GM18909 (cell line): ENCODE measurements at regions not wholly inside any gene's neighbourhood (a gene's known extent, or its start where the extent isn't known, plus 50 kb on each side); places are given as distances from the start of the nearest gene placed in this dataset.

ENCODE experiments used
- ATAC-seq: cut with Tn5 transposase; IDR thresholded peaks from one replicate; pipeline ENCODE4 v1.9.1; 2021; ENCODE audit warnings: mild to moderate bottlenecking; ENCODE audit not compliant: unreplicated experiment, poor library complexity

DNA sequence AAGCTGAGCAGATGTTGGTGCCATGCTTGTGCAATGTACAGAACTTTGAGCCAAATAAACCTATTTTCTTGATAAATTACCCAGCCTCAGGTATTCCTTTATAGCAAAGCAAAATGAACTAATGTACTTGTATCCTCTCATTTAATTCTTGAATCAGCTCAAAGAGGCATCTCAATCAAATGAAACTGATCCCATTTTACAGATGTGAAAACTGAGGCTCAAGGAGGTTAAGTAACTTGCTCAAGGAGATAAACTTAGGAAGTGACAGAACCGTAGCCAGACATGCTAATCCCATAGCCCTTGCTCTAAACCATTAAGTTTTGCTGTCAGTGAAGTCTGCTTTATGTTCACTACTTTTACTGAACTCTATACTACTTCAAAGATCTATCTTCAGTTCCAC is 467.0 kb upstream of the UBE2E3 start:
- no peak for ATAC-seq

DNA sequence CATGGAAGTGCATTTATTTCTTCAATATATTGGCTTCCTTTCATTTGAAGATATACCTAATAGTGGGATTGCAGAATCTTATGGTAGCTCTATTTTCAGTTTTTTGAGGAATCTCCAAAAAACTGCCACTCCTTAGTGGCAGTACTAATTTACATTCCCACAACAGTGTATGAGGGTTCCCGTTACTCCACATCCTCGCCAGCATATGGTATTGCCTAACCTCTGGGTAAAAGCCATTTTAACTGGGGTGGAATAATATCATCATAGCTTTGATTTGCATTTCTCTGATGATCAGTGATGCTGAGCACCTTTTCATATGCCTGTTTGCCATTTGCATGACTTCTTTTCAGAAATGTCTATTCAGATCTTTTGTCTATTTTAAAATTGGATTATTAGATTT is 471.9 kb upstream of the UBE2E3 start:
- no peak for ATAC-seq

DNA sequence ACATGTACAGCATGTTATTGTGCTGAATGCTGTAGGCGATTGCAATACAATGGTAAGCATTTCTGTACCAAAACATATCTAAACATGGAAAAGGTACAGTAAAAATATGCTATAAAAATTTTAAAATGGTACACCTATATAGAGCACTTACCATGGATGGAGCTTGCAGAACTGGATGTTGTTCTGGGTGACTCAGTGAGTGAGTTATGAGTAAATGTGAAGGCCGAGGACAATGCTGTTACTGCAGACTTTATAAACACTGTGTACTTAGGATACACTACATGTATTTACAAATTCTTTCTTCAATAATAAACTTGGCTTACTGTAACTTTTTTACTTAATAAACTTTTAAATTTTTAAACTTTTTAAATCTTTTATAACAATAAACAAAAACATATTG is 473.4 kb upstream of the UBE2E3 start:
- no peak for ATAC-seq

DNA sequence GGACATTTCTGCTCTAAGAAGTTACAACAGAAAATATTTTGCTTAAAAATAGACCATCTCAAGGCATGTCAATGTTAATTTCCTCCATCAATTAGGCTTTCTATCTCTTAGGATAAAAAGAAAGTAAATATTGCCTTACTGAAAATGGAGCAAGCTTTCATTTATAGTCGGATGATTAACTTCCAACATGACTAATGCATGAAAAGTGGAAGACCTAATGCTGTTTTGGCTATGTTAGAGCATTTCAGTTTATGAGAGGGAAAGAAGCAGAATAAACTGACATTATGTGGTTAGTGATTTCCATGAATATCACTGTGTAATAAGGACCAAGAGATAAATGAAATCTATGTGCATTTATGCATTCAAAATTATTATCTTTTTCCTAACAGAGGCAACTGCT is 475.2 kb upstream of the UBE2E3 start:
- ATAC-seq = no peak

DNA sequence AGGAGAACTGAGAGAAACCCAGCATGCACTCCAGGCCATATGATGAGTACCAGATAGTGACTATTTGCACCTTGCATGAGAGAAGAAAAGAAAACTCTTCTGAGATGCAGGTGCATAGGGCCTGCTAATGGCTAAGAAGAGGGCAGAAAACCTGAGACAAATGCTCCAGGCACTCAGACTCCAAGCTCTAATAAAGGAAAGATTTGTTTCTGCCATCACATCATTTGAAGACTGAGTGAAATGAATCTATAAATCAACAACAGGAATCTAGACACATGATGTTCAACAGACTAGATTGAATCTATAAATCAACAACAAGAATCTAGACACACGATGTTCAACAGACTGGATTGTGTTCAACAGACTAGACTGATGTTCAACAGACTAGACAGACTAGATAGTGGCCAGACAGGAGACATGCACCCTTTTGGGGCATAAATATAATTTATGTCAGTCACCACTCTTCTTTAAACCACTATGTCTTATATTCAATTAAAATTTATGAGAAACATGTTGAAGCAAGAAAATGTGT is 482.7 kb upstream of the UBE2E3 start:
- ATAC-seq = no peak

DNA sequence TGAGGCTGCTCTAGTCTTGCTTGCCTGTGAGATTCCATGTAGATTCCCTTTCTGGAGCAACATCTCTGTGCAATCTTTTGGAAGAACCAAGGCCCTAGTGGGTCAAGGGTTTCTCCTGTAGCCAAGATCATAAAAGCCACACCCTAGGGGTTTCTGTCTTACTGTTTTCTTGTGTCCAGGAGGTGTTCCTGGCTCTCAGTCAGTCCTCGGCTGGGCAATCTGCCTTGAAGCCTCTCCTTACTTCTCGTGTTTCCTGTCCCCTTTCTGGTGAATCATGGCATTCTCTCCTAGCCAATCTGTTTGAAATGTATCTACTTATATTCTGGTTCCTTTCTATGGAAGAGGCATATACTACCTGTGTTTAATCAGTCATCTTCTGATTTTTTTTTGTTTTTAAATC is 484.8 kb upstream of the UBE2E3 start:
- ATAC-seq = no peak

DNA sequence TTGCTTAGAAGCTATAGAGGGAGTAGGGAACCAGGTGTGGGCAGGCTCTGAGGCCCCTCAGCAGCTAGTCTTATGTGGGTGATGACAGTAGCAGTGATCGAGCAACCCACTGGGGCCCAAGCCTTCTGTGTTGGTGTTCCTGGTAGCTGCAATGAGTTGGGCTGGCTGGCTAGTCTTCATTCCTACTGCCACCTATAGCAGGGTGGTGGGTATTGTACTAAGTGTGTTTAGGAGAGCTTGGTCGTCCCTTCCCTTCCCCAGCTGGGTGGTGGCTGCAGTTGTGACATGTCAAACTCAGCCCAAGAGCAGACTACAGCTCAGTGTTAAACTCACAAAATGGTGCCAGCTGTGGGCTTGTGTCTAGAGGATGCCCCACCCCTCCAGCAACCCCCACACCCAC is 486.1 kb upstream of the UBE2E3 start:
- no peak for ATAC-seq

DNA sequence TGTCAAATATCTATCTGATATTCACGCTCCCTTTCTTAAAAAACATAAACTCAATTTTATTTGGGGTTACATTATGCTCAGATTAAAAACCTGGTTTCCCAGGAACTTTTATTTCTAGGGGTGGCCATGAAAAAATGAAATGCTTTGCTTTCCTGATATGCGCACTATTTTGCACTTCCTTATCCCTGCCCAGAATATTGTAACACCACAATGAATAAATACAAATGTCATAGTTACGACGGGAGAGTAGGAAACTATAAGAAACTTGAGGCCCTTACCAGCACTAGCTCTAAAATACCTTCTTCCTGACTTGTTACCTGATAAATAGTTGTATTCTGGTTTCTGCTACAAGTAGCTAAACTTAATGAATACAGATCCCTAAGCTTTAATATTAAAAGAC is 475.6 kb upstream of the CWC22 start:
- no peak for ATAC-seq

DNA sequence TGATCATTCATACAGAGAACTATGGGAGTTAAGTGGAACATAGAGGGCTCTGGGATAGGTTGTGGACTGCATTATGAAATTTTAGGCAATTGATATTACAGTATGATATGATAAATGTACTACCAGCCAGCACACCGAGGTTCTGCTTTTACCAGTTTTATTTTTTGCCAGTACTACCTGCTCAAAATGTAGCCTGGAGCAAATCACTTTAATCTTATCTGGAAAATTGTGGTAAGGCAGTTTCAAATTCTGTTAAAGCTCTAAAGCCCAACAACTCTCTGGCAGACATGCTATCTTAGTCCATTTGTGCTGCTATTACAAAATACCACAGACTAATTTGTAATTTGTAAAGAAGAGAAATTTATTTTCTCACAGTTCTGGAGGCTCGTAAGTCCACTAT is 474.9 kb upstream of the CWC22 start:
- no peak for ATAC-seq

DNA sequence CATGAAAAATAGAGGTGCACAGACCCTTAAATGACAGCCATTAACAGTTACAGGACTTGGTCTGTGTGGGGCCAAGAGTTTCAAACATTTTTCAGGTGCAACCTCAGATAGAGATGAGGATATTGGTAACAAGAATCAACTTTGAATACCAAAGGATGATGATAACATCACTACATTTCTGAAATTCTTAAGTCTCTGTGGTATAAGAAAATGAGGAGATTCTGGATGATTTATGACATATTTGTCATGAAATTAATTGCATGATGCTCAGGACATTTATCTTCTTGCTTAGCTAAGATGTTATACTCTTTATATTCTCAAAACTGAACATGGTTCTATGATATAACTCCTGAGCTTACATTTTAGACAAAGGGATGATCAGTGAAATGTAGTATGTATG is 471.8 kb upstream of the CWC22 start:
- no peak for ATAC-seq

DNA sequence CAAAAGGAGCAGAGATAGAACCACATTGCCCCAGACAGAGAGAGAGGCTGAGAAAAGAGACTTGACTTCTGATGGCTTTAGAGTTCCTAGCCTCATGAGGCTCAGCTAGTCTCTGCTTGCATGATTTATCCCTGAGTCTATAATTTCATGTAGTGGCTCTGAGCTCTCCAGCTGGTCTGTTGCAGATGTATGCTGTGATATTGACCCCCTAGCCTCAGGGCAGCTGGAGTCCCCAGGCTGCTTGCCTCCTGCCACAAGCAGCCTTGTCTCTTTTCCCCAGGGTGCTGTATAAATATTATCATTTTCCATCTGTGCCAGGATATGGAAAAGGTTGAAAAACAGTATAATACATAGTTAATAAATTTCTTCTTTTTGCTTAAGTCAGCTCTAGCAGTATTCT is 467.6 kb upstream of the CWC22 start:
- no peak for ATAC-seq

DNA sequence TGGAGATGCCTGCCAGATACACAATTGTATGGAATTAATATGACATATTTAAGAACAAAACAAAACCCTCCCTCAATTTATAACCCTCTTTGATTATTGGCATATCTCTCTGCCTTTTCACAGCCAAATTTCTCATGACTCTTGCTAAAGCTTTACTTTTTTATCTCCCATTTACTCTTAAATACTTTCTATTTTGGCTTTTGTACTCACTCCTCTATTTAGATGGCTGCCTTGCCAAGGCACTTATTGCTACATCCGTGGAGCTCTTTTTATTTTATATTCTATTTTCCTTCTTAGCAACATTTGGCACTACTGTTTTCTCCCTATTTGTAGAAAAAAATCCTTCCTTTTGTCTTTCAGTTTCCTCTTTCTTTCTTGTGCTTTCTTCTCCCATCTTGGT is 466.4 kb upstream of the CWC22 start:
- no peak for ATAC-seq

DNA sequence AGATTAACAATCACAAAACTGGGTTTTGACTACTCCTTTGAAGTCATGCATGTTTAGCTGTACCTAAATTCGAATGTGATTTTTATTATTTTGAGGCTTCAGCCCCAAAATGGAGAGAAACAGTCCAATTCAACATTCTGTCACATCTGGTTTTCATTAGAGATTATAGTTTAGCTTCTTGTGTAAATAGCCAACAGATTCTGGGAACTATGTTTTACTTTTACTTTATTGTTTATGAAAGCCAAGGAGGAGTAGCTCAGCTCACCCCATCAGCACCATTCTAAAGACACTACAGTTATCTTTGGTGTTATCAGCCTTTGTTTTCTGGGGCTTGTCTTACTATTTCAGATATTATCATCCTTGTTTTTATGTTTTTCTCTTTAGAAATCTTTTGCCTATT is 465.0 kb upstream of the CWC22 start:
- no peak for ATAC-seq

DNA sequence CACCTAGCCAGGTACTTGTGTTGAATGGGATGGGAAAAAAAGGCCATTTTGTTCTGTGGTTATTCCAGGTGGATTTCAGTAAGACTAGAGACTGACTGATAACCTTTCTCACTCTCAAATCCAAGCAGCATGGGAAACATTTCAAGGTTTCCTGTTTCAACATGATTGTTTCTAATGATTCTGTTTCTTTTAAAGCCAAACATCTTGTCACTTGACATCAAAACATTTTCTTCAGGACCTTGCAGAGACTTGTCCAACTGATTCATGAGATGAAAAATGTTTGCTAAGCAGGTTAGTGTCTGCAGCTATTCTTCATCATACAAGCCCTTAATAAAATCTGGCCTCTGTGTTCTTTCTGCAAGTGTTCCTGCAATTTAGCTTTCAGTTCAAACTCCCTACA is 456.5 kb upstream of the CWC22 start:
- ATAC-seq = no peak

DNA sequence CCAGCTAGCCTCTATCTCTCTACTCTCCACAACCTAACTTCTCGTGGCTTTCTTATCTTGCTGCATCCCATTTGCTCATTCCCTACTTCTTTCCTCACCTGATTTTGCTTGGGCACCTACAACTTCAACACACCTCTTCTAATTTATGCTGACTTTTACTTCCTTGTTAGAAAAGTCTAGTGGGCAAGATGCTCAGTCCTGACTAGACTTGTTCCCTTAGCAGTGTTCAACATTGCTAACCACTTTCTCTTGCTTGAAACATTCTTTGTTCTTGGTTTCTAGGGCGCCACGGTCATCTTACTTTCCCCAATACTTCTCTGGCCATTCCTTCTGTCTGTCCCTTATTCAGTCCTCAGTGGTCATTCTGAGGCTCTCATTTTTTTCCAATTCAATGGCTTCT is 454.7 kb upstream of the CWC22 start:
- no peak for ATAC-seq

DNA sequence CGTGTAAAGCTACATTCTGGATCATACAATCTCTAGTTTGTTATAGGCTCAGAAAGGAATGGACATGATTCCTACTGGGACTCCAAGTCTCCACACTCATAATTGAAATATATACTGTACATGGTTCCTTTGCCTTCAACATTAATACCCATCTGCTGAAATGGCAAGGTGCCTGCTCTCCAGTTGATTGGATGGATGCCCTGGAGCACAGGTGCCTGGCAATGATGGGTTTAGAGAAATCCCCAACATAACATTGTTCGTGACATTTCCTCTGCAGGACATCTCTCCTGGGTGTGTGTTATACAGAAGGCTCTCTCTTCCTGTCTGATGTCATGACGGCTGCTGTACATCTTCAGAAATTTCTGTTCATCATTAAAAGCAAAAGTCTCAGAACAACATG is 449.7 kb upstream of the CWC22 start:
- ATAC-seq = no peak

DNA sequence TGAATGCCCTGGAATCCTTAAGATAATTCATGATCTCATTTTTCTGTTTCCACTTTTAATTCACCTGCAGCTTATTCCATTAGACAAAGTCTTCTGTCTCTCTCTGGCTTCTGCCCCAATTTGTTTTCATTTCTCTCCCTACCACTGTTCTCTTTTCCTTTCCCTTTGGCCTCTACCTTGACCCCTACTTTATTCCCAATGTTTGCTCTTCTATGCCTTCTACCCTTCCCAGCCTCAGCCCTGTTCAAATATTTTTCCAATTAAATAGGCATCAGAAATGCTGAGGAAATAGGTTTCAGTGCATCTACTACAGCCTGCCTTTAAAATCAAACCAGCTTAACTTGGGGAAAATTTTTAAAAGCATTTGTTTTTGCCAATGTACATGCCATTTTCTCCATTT is 443.7 kb upstream of the CWC22 start:
- ATAC-seq = no peak

DNA sequence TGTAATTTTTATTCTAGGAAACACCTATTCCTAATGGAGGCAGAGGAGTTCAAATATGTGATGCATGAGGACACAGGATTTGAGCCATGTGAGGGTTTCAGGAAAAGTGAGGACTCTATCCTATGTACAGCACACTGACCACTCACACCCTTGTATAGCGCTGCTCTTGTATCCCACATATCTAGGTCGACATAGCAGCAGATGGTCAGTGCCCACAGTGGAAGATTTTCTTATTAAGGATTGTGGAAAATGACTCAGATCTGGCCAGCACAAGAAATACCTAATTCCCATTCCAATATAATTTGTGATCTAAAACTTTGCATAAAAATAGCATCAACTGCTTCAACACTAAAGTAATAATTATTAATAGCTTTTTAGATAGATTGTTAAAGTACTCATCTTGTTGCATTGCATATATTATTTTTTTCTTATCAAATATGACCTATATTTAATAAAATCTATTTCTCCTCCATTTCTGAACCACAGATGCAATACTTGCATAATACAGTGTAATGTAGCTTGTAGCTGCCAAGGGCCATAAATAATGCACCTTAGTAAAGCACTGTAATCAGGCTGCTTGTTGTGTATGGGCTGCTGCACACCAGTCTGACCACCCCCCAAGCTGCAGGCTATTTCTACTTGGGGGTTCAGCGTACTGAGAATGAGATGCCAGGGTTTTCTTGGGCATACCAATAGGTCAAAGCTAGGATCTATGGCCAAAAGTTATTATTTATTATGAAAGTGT is 442.2 kb upstream of the CWC22 start:
- no peak for ATAC-seq

DNA sequence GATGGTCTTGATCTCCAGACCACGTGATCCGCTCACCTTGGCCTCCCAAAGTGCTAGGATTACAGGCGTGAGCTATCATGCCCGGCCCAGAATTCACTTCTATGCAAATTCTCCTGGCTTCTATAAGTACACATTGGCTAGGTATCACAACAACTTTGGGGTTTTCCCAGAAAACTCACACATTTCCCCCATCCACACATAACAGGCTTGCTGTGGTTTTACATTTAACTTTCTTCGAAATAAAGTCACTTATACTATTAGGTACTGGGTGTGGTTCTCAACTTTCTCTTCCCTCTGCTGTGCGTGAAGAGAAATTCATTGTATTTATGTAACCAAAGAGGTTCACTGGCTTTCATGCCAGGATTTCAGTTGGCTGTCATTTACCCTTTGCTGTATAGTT is 439.4 kb upstream of the CWC22 start:
- no peak for ATAC-seq

DNA sequence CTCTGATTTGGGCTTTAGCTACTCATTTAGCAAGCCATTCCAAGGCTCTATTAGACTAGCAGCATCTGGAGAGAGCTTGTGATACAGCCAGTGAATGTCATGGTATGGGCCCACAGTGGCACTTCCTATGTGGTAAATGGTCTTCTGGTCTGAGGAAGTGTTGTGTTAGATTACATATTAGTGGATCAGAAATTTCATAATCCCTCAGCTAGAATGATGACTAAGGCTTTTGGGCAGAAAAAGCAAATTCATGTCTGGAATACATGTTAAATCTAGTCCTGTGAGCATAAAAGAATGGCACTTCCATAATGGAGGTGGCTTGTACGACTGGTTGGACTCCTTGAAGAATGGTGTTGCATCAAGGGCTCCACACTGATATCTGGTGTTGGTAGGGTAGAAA is 436.8 kb upstream of the CWC22 start:
- no peak for ATAC-seq

DNA sequence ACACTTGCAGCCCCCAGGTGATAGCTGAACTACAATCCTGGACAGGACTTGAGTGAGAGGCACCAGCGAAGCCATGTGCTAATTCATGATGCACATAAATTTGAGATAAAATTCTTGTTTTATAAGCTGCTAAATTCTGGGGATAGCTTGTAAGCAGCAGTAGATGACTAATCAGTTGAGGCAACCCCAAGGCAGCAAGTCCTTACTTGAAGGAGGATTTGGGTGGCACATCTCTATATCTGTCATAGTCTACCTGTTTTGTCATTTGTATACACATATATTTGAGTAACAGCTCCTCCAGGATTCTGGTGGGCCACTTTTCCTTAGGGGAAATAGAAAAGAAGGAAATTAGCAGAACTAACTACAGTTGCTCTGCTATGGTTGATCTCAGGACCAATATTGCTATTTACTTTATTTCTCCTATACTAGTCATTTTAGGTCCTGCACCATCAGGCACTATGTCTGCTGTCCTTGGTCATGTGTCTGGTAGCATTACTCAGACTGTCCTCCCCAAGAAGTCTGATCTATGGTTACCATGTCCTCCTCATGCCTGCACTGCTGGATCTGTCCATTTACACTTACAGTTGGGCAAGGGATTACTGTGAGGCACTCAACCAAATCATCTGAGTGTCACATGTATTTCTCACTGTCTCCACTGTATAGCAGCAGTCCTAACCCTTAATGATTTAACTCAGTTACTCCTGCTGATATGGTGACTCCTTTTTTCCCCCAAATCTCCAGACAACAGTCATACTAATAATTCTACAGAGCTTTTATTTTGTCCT is 436.0 kb upstream of the CWC22 start:
- no peak for ATAC-seq

DNA sequence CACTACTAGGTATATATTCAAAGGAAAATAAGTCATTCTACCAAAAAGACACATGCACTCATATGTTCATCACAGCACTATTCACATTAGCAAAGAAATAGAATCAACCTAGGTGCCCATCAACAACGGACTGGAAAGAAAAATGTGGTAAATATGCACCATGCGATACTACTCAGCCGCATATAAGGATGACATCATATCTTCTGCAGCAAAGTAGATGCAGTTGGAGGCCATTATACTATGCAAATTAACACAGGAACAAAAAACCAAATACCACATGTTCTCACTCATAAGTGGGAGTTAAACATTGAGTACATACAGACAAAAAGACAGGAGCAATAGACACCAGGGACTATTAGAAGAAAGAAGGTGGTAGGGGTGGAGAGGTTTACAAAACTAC is 412.1 kb upstream of the CWC22 start:
- no peak for ATAC-seq
